ENCODE measurements at regions not wholly inside any gene's neighbourhood (a gene's known extent, or its start where the extent isn't known, plus 50 kb on each side); places are given as distances from the start of the nearest gene placed in this dataset.
"Not testable (repeated sequence)": the region's sequence is repeated elsewhere in the genome, so short reads cannot be mapped to it uniquely, and the experiment has no call there.

- DNase-seq = no peak
These were observed 309.7 kb upstream of the RBMS3 start for GRCh38 chr3:28971156-28971555.

DNA sequence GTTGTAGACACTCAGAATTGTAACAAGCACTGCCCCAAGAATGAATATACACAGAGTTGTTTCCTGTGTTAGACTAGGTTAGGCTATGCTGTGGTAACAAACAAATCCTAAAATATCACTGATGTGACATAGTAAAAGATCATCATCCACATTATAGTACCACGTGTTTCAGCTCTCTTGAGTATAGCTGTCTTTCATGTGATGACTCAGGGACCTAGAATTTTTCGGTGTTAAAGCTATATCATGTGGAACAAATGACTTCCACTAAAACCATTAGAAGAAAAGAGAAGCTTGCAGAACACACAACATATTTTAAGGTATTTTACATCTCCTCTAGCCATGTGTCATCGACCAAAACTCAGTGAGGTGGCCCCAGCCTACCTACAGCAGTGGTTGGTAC lies 307.9 kb upstream of the RBMS3 start:
- no peak for DNase-seq

DNA sequence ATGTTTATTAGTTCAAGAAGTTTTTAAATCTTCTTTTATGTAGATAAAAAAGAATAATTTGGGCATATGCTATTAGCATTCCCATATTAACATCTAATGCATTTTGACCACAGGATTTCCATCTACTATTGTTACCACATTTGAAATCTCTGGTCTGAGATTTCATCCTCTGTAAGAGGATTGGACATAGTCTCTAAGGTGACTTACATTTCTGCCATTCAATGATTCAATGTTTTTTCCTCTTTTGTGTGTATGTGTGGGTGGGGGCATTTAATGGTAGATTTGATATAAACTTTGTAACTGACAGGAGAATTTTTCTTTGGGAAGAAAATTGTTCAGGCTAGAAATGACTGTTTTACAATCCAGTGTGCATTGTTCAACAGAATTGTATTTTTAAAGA lies 307.3 kb upstream of the RBMS3 start:
- no peak for DNase-seq

GRCh38 chr3:28978092-28978491 lies 302.8 kb upstream of the RBMS3 start:
- no peak for DNase-seq

GRCh38 chr3:28980131-28980530 lies 300.7 kb upstream of the RBMS3 start:
- no peak for DNase-seq

- DNase-seq = no peak
These were observed 300.2 kb upstream of the RBMS3 start for GRCh38 chr3:28980631-28981030.

GRCh38 chr3:28982906-28983305 lies 298.0 kb upstream of the RBMS3 start:
- DNase-seq = no peak

- no peak for DNase-seq
These were observed 293.9 kb upstream of the RBMS3 start for GRCh38 chr3:28986922-28987321.

GRCh38 chr3:28989646-28990089 lies 291.2 kb upstream of the RBMS3 start:
- DNase-seq = no peak

DNA sequence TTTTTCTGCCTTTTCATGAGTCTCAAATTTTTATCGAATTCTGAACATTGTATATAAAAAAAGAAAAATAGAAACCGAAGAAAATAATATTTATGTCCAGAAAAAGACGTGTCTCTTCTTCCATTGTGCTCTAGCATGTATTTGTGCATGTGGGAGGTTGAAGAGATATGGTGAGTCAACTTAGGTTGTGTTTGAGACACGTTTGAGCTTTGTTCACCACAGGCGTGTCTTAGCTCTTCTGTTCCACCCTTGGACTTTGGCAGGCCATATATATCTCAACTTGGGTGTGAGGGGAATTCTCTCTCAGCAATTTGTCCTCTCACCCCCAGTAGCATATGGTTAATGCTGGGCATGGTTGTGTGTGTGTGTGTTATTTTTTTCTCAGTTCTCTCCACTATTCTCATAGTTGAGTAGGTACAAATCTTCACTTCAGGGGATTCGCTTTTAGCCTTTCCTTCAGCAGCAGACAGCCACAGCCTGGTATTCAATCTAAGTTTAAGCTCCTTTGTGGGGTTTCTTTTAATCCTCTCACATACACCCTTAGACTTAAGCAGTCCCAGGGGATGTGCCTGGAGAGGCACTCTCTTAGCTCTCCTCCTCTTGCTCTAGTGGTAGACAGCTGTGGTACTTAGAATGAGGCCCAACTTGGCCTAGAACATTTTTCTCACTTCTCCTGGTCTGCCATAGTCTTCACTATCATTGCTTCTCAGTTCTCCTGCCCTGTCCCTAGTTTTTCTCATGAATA lies 286.5 kb upstream of the RBMS3 start:
- DNase-seq = no peak

- no peak for DNase-seq
These were observed 275.8 kb upstream of the RBMS3 start for GRCh38 chr3:29004885-29005599.

- DNase-seq = no peak
These were observed 275.0 kb upstream of the RBMS3 start for GRCh38 chr3:29005862-29006261.

DNA sequence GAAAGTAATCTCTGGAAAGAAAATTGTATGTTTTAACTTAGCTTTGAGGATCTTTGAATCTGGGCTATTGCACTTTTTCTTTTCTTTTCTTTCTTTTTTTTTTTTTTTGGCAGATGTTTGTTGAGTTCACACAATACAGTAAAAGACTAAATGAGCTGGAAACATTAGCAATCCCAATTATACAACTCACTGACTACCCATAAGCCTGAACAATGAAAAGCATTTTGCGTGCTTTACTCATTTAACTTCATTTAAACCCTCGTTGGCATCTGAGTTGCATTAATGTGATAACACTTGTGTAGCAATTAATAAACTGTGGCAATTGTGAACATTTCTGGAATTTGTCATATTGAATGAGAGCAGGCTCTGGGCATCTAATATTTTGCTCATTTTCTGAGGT lies 269.4 kb upstream of the RBMS3 start:
- no peak for DNase-seq

DNA sequence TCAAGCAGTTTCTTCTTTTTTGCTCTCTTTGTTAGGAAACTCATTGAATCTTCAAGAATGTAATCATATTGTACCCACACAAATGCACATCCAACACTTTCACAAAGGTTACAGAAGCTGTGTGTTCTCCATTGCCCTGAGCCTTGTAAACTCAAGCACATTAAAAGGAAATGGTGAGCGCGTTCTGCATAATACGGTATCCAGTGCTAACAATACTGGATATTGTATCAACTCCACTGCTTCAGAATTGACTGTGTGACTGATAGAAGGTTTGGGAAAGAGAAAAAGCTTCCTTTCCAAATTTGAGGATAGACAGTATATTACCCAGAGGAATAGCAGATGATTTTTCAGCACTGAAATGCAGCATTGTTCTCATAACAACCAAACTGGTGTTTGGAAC lies 268.9 kb upstream of the RBMS3 start:
- no peak for DNase-seq

DNA sequence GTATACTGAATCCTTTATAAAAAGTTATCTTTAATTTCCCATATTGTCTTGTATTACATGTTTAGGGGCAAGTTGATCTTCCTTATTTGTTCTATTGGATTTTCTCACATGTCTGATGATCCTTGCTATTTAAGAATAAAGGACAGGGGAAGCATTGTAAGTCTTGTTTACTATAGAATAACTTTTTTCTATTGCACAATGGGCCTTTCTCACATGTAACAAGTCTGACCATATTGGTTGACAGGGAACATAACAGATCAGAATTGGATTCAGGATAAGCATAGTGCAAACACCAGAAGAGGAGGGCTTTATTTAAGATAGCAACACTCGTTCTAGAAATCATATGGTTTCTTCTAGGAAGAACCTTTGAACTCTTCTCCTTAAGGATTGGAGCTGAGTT lies 257.9 kb upstream of the RBMS3 start:
- DNase-seq = no peak

DNA sequence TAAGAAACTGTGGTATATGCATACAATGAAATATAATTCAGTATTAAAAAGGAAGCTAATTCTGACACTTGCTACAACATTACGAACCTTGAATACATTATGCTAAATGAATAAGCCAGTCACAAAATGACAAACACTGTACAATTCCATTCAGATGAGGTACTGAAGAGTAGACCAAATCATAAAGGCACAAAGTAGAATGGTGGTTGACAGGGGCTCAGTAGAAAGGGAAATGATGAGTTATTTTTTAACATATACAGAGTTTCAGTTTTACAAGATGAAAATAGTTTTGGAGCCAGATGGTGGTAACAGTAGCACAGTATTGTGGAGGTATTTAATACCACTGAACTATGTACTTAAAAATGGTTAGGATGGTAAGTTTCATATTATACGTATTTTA lies 254.6 kb upstream of the RBMS3 start:
- DNase-seq = no peak

GRCh38 chr3:29026959-29027358 lies 253.9 kb upstream of the RBMS3 start:
- no peak for DNase-seq

- DNase-seq = not testable (repeated sequence)
These were observed 249.7 kb upstream of the RBMS3 start for GRCh38 chr3:29031175-29031574.

- no peak for DNase-seq
These were observed 247.4 kb upstream of the RBMS3 start for GRCh38 chr3:29033511-29033910.

- no peak for DNase-seq
These were observed 230.7 kb upstream of the RBMS3 start for GRCh38 chr3:29050155-29050554.

GRCh38 chr3:29057326-29057725 lies 223.5 kb upstream of the RBMS3 start:
- DNase-seq = no peak

DNA sequence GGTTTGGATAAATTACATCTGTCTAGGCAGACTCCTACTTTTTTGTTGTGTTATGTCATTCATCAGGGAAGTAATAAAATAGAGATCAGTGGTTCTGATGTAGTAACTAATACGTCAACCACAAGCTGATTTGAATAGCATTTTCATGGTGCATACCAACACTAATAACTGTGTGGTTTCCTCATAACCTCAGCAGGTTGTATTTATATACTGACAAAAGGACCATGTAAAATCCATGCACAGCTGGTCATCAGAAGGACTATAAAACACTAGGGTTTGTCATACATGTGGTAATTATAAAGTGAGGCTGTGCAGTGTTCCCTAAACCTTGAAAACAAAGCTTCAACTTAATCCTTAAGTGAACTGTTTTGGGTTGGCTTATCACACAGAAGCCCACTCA lies 216.8 kb upstream of the RBMS3 start:
- no peak for DNase-seq

DNA sequence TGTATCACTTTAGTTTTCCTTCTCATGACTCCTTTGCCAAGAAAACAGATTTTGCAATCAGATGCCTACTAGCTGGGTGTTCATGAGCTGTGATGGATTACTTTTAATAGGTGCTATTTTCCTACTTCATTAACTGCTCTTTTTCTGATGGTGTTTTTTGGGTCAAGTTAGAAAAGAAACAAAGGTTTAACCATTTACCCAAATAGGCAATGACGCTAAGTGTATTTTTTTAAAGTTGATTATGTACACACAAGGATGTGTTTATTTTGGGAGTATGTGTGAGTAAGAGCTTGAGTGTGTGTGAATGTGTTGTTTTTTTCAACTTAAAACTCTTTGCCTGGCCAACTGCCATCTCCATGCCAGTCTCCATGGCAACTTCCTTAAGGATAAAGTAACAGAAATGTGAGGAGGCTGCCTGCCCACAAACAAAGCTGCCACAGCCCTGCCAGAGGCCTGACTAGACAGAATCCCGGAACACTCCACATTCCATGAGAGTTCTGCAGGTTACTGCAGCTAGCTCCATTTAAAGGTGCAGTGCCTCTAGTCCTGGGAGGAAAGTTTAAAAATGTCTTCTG lies 215.6 kb upstream of the RBMS3 start:
- DNase-seq = no peak

DNA sequence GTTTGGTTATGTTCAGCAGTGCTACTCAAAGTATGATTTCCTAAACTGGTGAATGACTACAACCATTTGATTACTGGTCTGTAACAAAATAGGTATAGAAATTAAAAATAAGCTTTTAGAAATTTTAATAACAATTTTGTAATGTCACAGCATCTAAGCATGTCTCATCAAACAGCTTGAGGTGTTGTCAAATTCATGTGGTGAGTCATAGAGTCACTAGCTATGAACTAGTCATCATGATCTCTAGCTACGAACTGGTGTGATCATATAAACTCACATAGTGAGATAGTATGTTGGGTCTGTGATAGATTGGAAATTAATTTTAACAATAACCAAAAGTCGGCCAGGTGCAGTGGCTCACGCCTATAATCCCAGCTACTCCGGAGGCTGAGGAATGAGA lies 213.9 kb upstream of the RBMS3 start:
- no peak for DNase-seq

Data from activated CD8-positive, alpha-beta memory T cell treated with anti-CD3 and anti-CD28 coated beads, Interleukin-2, amount 50 U/mL, for 4 hours (primary cell).